IMR-90 (cell line): ENCODE measurements at regions not wholly inside any gene's neighbourhood (a gene's known extent, or its start where the extent isn't known, plus 50 kb on each side); places are given as distances from the start of the nearest gene placed in this dataset.

Experiments
- ATAC-seq: fragments of 200-7000 bp; cut with Tn5 transposase; 2 replicates; pipeline ENCODE4 v1.9.1; 2020; ENCODE audit warnings: low read depth, mild to moderate bottlenecking, moderate library complexity
- BruUV-seq: library from RNA; stranded (reverse); fragments of 400-500 nt; replicated peaks from 2 replicates; lab custom pipeline; 2021; lab: Mats Ljungman, UMichigan
- CTCF ChIA-PET: fragments of 300-600 bp; formaldehyde crosslinking; extraction: SDS; loops from one replicate; lab custom pipeline; 2021; ENCODE audit warnings: antibody characterized with exemption; lab: Yijun Ruan, JAX
- POLR2A ChIA-PET: fragments of 300-600 bp; sonication (Branson Sonifier 250); formaldehyde crosslinking; loops from one replicate; lab custom pipeline; 2022; ENCODE audit warnings: antibody characterized with exemption; ENCODE audit not compliant: unreplicated experiment; lab: Charles Lee
- DNase-seq: peaks from one replicate; pipeline ENCODE4 v3.0.0; 2013
- H2AFZ ChIP-seq: replicated peaks from 2 replicates; pipeline ENCODE3; 2013; ENCODE audit warnings: low read length, mild to moderate bottlenecking; ENCODE audit not compliant: poor library complexity
- H2AK5ac ChIP-seq: 2 replicates; pipeline ENCODE4 v1.6.1; 2013; ENCODE audit warnings: low read depth, low read length, inconsistent platforms
- H2AK9ac ChIP-seq: replicated peaks from 2 replicates; pipeline ENCODE3; 2013; ENCODE audit warnings: mild to moderate bottlenecking, low read depth, low read length, moderate library complexity; ENCODE audit not compliant: poor library complexity
- H2BK120ac ChIP-seq: 2 replicates; pipeline ENCODE4 v1.6.1; 2013; ENCODE audit warnings: low read depth, low read length, inconsistent platforms
- H2BK15ac ChIP-seq: 3 replicates; pipeline ENCODE4 v1.6.1; 2013; ENCODE audit warnings: low read depth, low read length, inconsistent platforms
- H2BK20ac ChIP-seq: 2 replicates; pipeline ENCODE4 v1.6.1; 2013; ENCODE audit warnings: low read depth, mild to moderate bottlenecking, inconsistent platforms, low read length, moderate library complexity
- H2BK5ac ChIP-seq: 2 replicates; pipeline ENCODE4 v1.6.1; 2013; ENCODE audit warnings: mild to moderate bottlenecking, low read depth, low read length, inconsistent platforms; ENCODE audit not compliant: poor library complexity, severe bottlenecking
- H3K14ac ChIP-seq: replicated peaks from 2 replicates; pipeline ENCODE4 v1.6.1; 2013; ENCODE audit warnings: low read depth, low read length, inconsistent platforms
- H3K18ac ChIP-seq: 2 replicates; pipeline ENCODE4 v1.6.1; 2013; ENCODE audit warnings: low read depth, low read length, control low read depth
- H3K23ac ChIP-seq: 2 replicates; pipeline ENCODE4 v1.6.1; 2013; ENCODE audit warnings: low read depth, low read length, inconsistent platforms
- H3K27ac ChIP-seq: 2 replicates; pipeline ENCODE4 v1.5.1; 2013; ENCODE audit warnings: mild to moderate bottlenecking, control low read depth, low read length; ENCODE audit not compliant: insufficient read depth
- H3K27me3 ChIP-seq: 2 replicates; pipeline ENCODE4 v1.6.1; 2013; ENCODE audit warnings: low read length; ENCODE audit not compliant: control insufficient read depth, insufficient read depth
- H3K36me3 ChIP-seq: 2 replicates; pipeline ENCODE4 v1.6.1; 2013; ENCODE audit warnings: low read length, mixed read lengths; ENCODE audit not compliant: control insufficient read depth, insufficient read depth
- H3K4ac ChIP-seq: 2 replicates; pipeline ENCODE4 v1.6.1; 2013; ENCODE audit warnings: low read depth, low read length, inconsistent platforms
- H3K4me1 ChIP-seq: 2 replicates; pipeline ENCODE4 v1.6.1; 2013; ENCODE audit warnings: low read length, mixed read lengths; ENCODE audit not compliant: control insufficient read depth, insufficient read depth
- H3K4me2 ChIP-seq: 2 replicates; pipeline ENCODE4 v1.6.1; 2013; ENCODE audit warnings: low read depth, mild to moderate bottlenecking, control low read depth, low read length, moderate library complexity
- H3K4me3 ChIP-seq: 2 replicates; pipeline ENCODE4 v1.5.1; 2013; ENCODE audit warnings: low read depth, mild to moderate bottlenecking, control low read depth, low read length, moderate library complexity; ENCODE audit not compliant: insufficient read depth
- H3K56ac ChIP-seq: 2 replicates; pipeline ENCODE4 v1.6.1; 2013; ENCODE audit warnings: low read length, inconsistent platforms; ENCODE audit not compliant: insufficient read depth; ENCODE audit errors: extremely low read depth
- H3K79me1 ChIP-seq, 2 experiments: 2 replicates each; pipeline ENCODE4 v1.6.1; 2013; ENCODE audit warnings: low read length in 2 of 2, inconsistent platforms in 1 of 2, low read depth in 1 of 2
- H3K9ac ChIP-seq: 2 replicates; pipeline ENCODE4 v1.6.1; 2013; ENCODE audit warnings: low read depth, low read length, control low read depth
- H3K9me1 ChIP-seq: 2 replicates; pipeline ENCODE4 v1.6.1; 2013; ENCODE audit warnings: low read length, inconsistent platforms; ENCODE audit not compliant: insufficient read depth
- H3K9me3 ChIP-seq: 2 replicates; pipeline ENCODE4 v1.6.1; 2013; ENCODE audit warnings: low read length; ENCODE audit not compliant: control insufficient read depth, insufficient read depth
- H4K20me1 ChIP-seq: 2 replicates; pipeline ENCODE4 v1.6.1; 2013; ENCODE audit warnings: low read length, inconsistent platforms; ENCODE audit not compliant: insufficient read depth
- H4K5ac ChIP-seq: 2 replicates; pipeline ENCODE4 v1.6.1; 2013; ENCODE audit warnings: mild to moderate bottlenecking, low read depth, low read length, control low read depth
- H4K8ac ChIP-seq, 2 experiments: 2 replicates each; pipeline ENCODE4 v1.6.1; 2013; ENCODE audit warnings: low read depth in 2 of 2, low read length in 2 of 2, control low read depth in 1 of 2, inconsistent platforms in 1 of 2
- H4K91ac ChIP-seq: 2 replicates; pipeline ENCODE4 v1.6.1; 2013; ENCODE audit warnings: low read depth, low read length, inconsistent platforms; ENCODE audit not compliant: insufficient read depth
- CEBPB ChIP-seq: IDR thresholded peaks from 2 replicates; pipeline ENCODE4 v1.6.1; 2012; ENCODE audit warnings: low read depth, low read length, improper control_type of control experiment
- SMC3 ChIP-seq: fragments of 150-350 bp; IDR thresholded peaks from 2 replicates; pipeline ENCODE4 v1.6.1; 2016; ENCODE audit warnings: low read depth, mild to moderate bottlenecking, antibody characterized with exemption, low read length, moderate library complexity
- WGBS, 2 experiments: methylation state at CpG; one replicate each; pipeline versions ENCODE4 v1.1.5 to v1.1.7; 2013; ENCODE audit warnings: missing lambda C conversion rate in 2 of 2; ENCODE audit not compliant: insufficient read length in 1 of 2; ENCODE audit errors: extremely low coverage in 2 of 2; 5-methylcytosine and 5-hydroxymethylcytosine counted together
- dilution Hi-C: fragments of 300-500 bp; cut with HindIII; formaldehyde crosslinking; loops from one replicate; pipeline ENCODE4 v1.14.3; 2018; ENCODE audit warnings: low sequenced_read_pairs; ENCODE audit not compliant: unreplicated experiment
- in situ Hi-C: fragments of 300-500 bp; cut with MboI; formaldehyde crosslinking; loops from 3 replicates; pipeline ENCODE4 v1.14.3; 2019; ENCODE audit warnings: low sequenced_read_pairs, inconsistent platforms, mixed read lengths
- intact Hi-C: fragments of 100-400 bp; cut with micrococcal nuclease; formaldehyde crosslinking; loops from 2 replicates; pipeline ENCODE4 v1.10.0; 2022

DNA sequence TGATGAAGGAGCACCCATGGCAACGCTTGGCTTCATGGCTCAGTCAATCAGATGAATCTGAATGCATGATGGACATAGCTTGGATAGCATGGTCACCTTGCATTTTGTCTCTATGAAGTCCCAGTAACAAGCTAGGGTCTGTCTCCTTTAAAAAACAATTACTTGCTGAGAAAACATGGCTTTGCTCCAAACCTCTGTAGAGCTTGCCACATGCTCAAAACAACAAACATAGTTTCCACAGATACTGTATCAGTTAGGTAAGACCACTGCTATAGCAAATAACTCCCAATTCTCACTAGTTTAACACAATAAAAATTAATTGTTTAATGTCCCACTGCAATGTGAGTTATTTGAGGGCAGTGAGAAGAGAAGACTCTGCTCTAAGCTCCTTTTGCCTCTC lies 401.0 kb downstream of the IRS1 start:
- Histone ChIP-seq H3K79me1 (no peaks in the 10 kb centered on the region), H3K4me2 (no peak overlapping the region), H4K8ac (no peak overlapping the region), H3K9ac (no peak overlapping the region), H2BK20ac (peak overlapping the region; percentile 32; the same call in 1 of the 2 replicates), H3K9me3 (no peaks in the 10 kb centered on the region), H2AK9ac (no peak overlapping the region), H2BK5ac (no peak overlapping the region), H3K36me3 (no peaks in the 10 kb centered on the region), H3K23ac (no peak overlapping the region), H4K5ac (no peak overlapping the region), H3K4me1 (no peaks in the 10 kb centered on the region), H2AK5ac (no peak overlapping the region), H2BK120ac (peak overlapping the region; percentile 50; the same call in 1 of the 2 replicates), H3K14ac (no peak overlapping the region), H3K27ac (no peak overlapping the region), H3K4me3 (no peak overlapping the region), H4K91ac (0 out of 2 replicates have a peak overlapping the region, but pooled peaks have one; percentile 46), H3K56ac (no peak overlapping the region), H3K4ac (no peak overlapping the region), H2AFZ (no peak overlapping the region), H4K20me1 (no peaks in the 10 kb centered on the region), H2BK15ac (no peak overlapping the region), H3K9me1 (no peaks in the 10 kb centered on the region; the same call in 1 of the 2 replicates), H3K27me3 (no peaks in the 10 kb centered on the region), H3K18ac (0 out of 2 replicates have a peak overlapping the region, but pooled peaks have one; percentile 45)
- DNase-seq: peak; percentile 20
- ChIA-PET CTCF (interaction anchor here (0.6 kb wide), 1 partner anchor 641 kb away, joined by 3 read pairs; no protein-coding TSS in a partner anchor), POLR2A (no interaction called here)
- intact Hi-C loops (loop anchor here (5.0 kb wide), 1 partner anchor 106 kb away; no protein-coding TSS in a partner anchor), in situ Hi-C loops (no loop called here), dilution Hi-C loops (no loop called here)
- ATAC-seq: no peak
- TF ChIP-seq SMC3: no peak
- 0 out of 2 replicates have a peak, but pooled peaks have one; percentile 15 for TF ChIP-seq CEBPB
- no TSS peak for BruUV-seq
- 100% methylated on average over 1 of the region's 1 CpG; no CpG with 5 or more reads in 1 of the 2 experiments for whole genome bisulfite sequencing, 2 experiments
